ENCODE measurements at regions not wholly inside any gene's neighbourhood (a gene's known extent, or its start where the extent isn't known, plus 50 kb on each side); places are given as distances from the start of the nearest gene placed in this dataset.

DNA sequence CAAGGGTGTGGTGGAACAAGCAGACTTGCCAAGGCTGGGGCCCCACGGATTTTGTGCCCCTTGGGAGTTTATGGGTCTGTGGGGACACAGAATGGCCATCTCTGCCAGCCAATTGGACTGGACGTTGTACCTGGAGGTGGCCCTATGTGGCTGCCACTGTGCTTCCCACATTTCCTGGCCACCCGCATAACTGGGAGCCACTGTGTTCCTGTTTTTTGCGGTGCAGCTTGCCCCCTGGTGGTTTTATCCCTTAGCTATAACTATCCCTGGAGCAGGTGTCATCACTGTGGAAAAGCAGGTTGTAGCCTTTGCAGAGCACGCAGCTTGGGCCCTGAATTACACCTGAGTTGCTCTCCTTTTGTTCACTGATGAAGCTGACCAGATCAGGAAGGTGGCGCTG is 306.3 kb downstream of the ZPLD1 start:
- H4K8ac ChIP-seq (replicated peaks; ENCODE audit: insufficient read length, low read depth, low read length), result no peak overlapping the region
- H3K4me3 Mint-ChIP-seq, result no peak overlapping the region
- no CpG with 5 or more reads among the region's 6 CpGs for WGBS (ENCODE audit: extremely low coverage, insufficient read length, low lambda C conversion rate)
- H3K36me3 Mint-ChIP-seq (ENCODE audit: insufficient read depth in 1 of 3, low read depth in 3 of 3), result peaks cover 0 to 2% (median 0%) of the 10 kb centered on the region in 3 experiments; a peak in 1 of 7 replicates
- no peaks in the 10 kb centered on the region for H3K27me3 Mint-ChIP-seq (ENCODE audit: low read depth)
- no peak overlapping the region for H2BK12ac ChIP-seq (ENCODE audit: insufficient read length, low read depth, low read length)
- H3K23ac ChIP-seq (ENCODE audit: insufficient read length, low read depth, low read length), result no peak overlapping the region
- no peaks in the 10 kb centered on the region for H3K23me2 ChIP-seq (ENCODE audit: insufficient read length, low read depth, low read length, poor library complexity, severe bottlenecking)
- H3K9me3 Mint-ChIP-seq, result no peaks in the 10 kb centered on the region
- H2AK5ac ChIP-seq (ENCODE audit: insufficient read length, low read length), result no peak overlapping the region
- no peak overlapping the region for H4K91ac ChIP-seq (ENCODE audit: insufficient read length, low read depth, low read length)
- H4K20me1 ChIP-seq (ENCODE audit: control insufficient read depth, insufficient read depth, insufficient read length), result no peaks in the 10 kb centered on the region
- H3K27ac ChIP-seq (ENCODE audit: insufficient read length, low read depth, low read length), result no peak overlapping the region
- no peak overlapping the region for H3K27ac Mint-ChIP-seq
- TF ChIP-seq, protein P1, sequence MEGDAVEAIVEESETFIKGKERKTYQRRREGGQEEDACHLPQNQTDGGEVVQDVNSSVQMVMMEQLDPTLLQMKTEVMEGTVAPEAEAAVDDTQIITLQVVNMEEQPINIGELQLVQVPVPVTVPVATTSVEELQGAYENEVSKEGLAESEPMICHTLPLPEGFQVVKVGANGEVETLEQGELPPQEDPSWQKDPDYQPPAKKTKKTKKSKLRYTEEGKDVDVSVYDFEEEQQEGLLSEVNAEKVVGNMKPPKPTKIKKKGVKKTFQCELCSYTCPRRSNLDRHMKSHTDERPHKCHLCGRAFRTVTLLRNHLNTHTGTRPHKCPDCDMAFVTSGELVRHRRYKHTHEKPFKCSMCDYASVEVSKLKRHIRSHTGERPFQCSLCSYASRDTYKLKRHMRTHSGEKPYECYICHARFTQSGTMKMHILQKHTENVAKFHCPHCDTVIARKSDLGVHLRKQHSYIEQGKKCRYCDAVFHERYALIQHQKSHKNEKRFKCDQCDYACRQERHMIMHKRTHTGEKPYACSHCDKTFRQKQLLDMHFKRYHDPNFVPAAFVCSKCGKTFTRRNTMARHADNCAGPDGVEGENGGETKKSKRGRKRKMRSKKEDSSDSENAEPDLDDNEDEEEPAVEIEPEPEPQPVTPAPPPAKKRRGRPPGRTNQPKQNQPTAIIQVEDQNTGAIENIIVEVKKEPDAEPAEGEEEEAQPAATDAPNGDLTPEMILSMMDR (conservative IDR thresholded peaks at IDR 0.05), result peak; percentile 52; the same call in 2 of the 3 replicates
- H2BK5ac ChIP-seq (ENCODE audit: insufficient read length, low read length), result no peak overlapping the region
- no peak overlapping the region for H2BK120ac ChIP-seq (ENCODE audit: low read depth, low read length, poor library complexity, severe bottlenecking)
- no peak overlapping the region for H3K4me2 ChIP-seq (ENCODE audit: insufficient read depth, insufficient read length, low read length)
- H2BK15ac ChIP-seq (ENCODE audit: low read depth, low read length), result no peak overlapping the region
- H2AFZ ChIP-seq (ENCODE audit: low read length), result no peak overlapping the region
- H3K27me3 ChIP-seq (ENCODE audit: insufficient read depth, low read length), result no peaks in the 10 kb centered on the region
- DNase-seq, result peak; percentile 53
- H3K4ac ChIP-seq (ENCODE audit: low read depth, low read length), result no peak overlapping the region
- H3K79me2 ChIP-seq (ENCODE audit: insufficient read depth, low read length), result no peaks in the 10 kb centered on the region
- no peak overlapping the region for H3K56ac ChIP-seq (ENCODE audit: insufficient read length, low read depth, low read length)
- H2BK20ac ChIP-seq (ENCODE audit: low read depth, low read length, poor library complexity, severe bottlenecking), result no peak overlapping the region
- no peak overlapping the region for H3K9ac ChIP-seq (ENCODE audit: extremely low read depth, insufficient read length, low read length)
- peaks cover 0 to 2% of the 10 kb centered on the region in 2 experiments; a peak in 1 of 4 replicates for H3K4me1 Mint-ChIP-seq
- no peaks in the 10 kb centered on the region for H3K9me3 ChIP-seq (ENCODE audit: control insufficient read depth, low read depth, low read length)
- H3K18ac ChIP-seq (ENCODE audit: insufficient read length, low read depth, low read length), result no peak overlapping the region
- no peak overlapping the region for H3K14ac ChIP-seq (ENCODE audit: insufficient read depth, low read length)
- no peaks in the 10 kb centered on the region for H3K4me1 ChIP-seq (ENCODE audit: insufficient read depth, low read length)
- no peak overlapping the region for H4K5ac ChIP-seq (ENCODE audit: insufficient read length, low read depth, low read length)
- no peaks in the 10 kb centered on the region for H3K79me1 ChIP-seq (ENCODE audit: insufficient read depth, low read depth, low read length, poor library complexity, severe bottlenecking)
- no peak overlapping the region for H3T11ph ChIP-seq (ENCODE audit: low read length)
